Liver (tissue), 8 donors: ENCODE measurements at regions not wholly inside any gene's neighbourhood (a gene's known extent, or its start where the extent isn't known, plus 50 kb on each side); places are given as distances from the start of the nearest gene placed in this dataset.

ENCODE experiments used
- DNase-seq: peaks from one replicate; pipeline ENCODE4 v3.0.0-alpha.2; 2017; ENCODE audit warnings: low spot score
- H3K27ac ChIP-seq, 2 donors: one replicate each; pipeline ENCODE4 v1.7.0; 2013; ENCODE audit warnings: inconsistent platforms in 2 of 2, low read length in 2 of 2, control low read depth in 1 of 2, low read depth in 1 of 2, mild to moderate bottlenecking in 1 of 2
- H3K27me3 ChIP-seq, 4 donors: one replicate each; pipeline versions ENCODE4 v1.6.1 to v1.7.0; 2013; ENCODE audit warnings: low read length in 3 of 4, inconsistent platforms in 1 of 4, mild to moderate bottlenecking in 1 of 4, moderate library complexity in 1 of 4; ENCODE audit not compliant: control insufficient read depth in 4 of 4, insufficient read depth in 4 of 4
- H3K36me3 ChIP-seq, 4 donors: one replicate each; pipeline versions ENCODE4 v1.6.1 to v1.7.0; 2013; ENCODE audit warnings: low read length in 3 of 4, mild to moderate bottlenecking in 3 of 4, low read depth in 1 of 4, moderate library complexity in 1 of 4; ENCODE audit not compliant: control insufficient read depth in 4 of 4, insufficient read depth in 3 of 4
- H3K4me1 ChIP-seq, 4 donors: one replicate each; pipeline versions ENCODE4 v1.6.1 to v1.7.0; 2013; ENCODE audit warnings: low read length in 3 of 4, mild to moderate bottlenecking in 3 of 4, moderate library complexity in 1 of 4; ENCODE audit not compliant: control insufficient read depth in 4 of 4, insufficient read depth in 4 of 4
- H3K4me3 ChIP-seq, 3 donors: one replicate each; pipeline versions ENCODE4 v1.6.1 to v1.7.0; 2013; ENCODE audit warnings: low read length in 3 of 3, control low read depth in 1 of 3, low read depth in 1 of 3, mild to moderate bottlenecking in 1 of 3
- H3K9ac ChIP-seq, 2 donors: one replicate each; pipeline ENCODE4 v1.7.0; 2013; ENCODE audit warnings: low read length in 2 of 2, mild to moderate bottlenecking in 2 of 2, moderate library complexity in 2 of 2, control low read depth in 1 of 2, low read depth in 1 of 2
- H3K9me3 ChIP-seq, 4 donors: one replicate each; pipeline versions ENCODE4 v1.6.1 to v1.7.0; 2013; ENCODE audit warnings: low read length in 3 of 4; ENCODE audit not compliant: control insufficient read depth in 4 of 4
- EGR1 ChIP-seq, 2 donors: IDR thresholded peaks; 2 replicates each; pipeline ENCODE4 v1.6.1; 2016 to 2018; ENCODE audit warnings: antibody characterized with exemption in 2 of 2, low read depth in 2 of 2
- FOXA1 ChIP-seq: IDR thresholded peaks from 2 replicates; pipeline ENCODE4 v1.6.1; 2016; ENCODE audit warnings: antibody characterized with exemption
- FOXA2 ChIP-seq: IDR thresholded peaks from 2 replicates; pipeline ENCODE4 v1.6.1; 2016; ENCODE audit warnings: antibody characterized with exemption
- GABPA ChIP-seq, 2 donors: IDR thresholded peaks in 1 of 2; conservative IDR thresholded peaks in 1 of 2; 2 replicates each; pipeline ENCODE4 v1.6.1; 2016; ENCODE audit warnings: antibody characterized with exemption in 2 of 2, mild to moderate bottlenecking in 1 of 2, moderate library complexity in 1 of 2
- HNF4A ChIP-seq, 2 donors: conservative IDR thresholded peaks; 2 replicates each; pipeline ENCODE4 v1.6.1; 2016; ENCODE audit warnings: antibody characterized with exemption in 2 of 2, mild to moderate bottlenecking in 2 of 2
- JUND ChIP-seq, 2 donors: IDR thresholded peaks; 2 replicates each; pipeline ENCODE4 v1.6.1; 2016; ENCODE audit warnings: antibody characterized with exemption in 2 of 2
- NR2F2 ChIP-seq: IDR thresholded peaks from 2 replicates; pipeline ENCODE4 v1.6.1; 2016; ENCODE audit warnings: antibody characterized with exemption
- RXRA ChIP-seq, 2 donors: IDR thresholded peaks; 2 replicates each; pipeline ENCODE4 v1.6.1; 2017 to 2018; ENCODE audit warnings: antibody characterized with exemption in 2 of 2, mild to moderate bottlenecking in 1 of 2
- TAF1 ChIP-seq: conservative IDR thresholded peaks from 2 replicates; pipeline ENCODE4 v1.6.1; 2016; ENCODE audit warnings: antibody characterized with exemption, mild to moderate bottlenecking
- YY1 ChIP-seq: IDR thresholded peaks from 2 replicates; pipeline ENCODE4 v1.6.1; 2016; ENCODE audit warnings: antibody characterized with exemption, mild to moderate bottlenecking
- WGBS: extraction: QIAGEN DNeasy Blood & Tissue Kit; methylation state at CpG from one replicate; pipeline ENCODE4 v1.1.7; 2013; 5-methylcytosine and 5-hydroxymethylcytosine counted together
- TF ChIP-seq, protein P1 (sequence below): IDR thresholded peaks from 2 replicates; pipeline ENCODE4 v1.6.1; 2016; ENCODE audit warnings: antibody characterized with exemption
- TF ChIP-seq, protein P2 (sequence below): fragments of 150-350 bp; IDR thresholded peaks from 2 replicates; pipeline ENCODE4 v1.5.1; 2017; ENCODE audit warnings: improper control_type of control experiment, low read depth, low read length; ENCODE audit not compliant: missing input control
- TF ChIP-seq, protein P3 (sequence below): IDR thresholded peaks from 2 replicates; pipeline ENCODE4 v1.6.1; 2016; ENCODE audit warnings: antibody characterized with exemption
- TF ChIP-seq, protein P4 (sequence below): IDR thresholded peaks from 2 replicates; pipeline ENCODE4 v1.6.1; 2016; ENCODE audit warnings: antibody characterized with exemption
- donor health status: healthy.
- donor health status: healthy.
- donor health status: healthy.
- donor health status: healthy.
- donor health status: healthy.

DNA sequence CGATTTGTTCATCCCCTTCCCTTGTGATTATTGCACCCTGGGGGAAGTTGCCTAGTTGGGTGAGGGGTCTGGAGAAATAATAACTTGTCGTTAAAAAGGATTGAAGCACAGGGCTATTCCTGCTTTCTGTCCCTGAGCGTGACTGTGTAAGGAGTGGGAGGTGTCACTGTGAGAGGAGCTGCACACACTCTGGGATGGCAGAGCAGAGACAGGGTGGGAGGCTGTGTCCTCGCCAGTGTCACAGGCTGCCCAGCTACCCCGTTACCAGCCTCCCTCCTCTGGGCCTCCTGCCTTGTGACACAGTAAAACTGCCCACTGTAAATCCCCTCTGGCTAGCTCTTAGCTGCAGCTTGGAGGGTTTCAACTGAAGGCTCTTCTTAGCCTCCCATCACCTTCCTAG lies 460.6 kb downstream of the AACS start:
- H3K9me3 ChIP-seq: peaks cover 0 to 7% (median 2%) of the 10 kb centered on the region in 4 donors
- H3K4me1 ChIP-seq: no peaks in the 10 kb centered on the region
- WGBS: 85% methylated on average over 5 of the region's 5 CpGs
- no peak overlapping the region for H3K9ac ChIP-seq
- H3K36me3 ChIP-seq: no peaks in the 10 kb centered on the region
- DNase-seq: no peak
- no peak overlapping the region for H3K4me3 ChIP-seq
- H3K27ac ChIP-seq: no peak overlapping the region
- no peak for TF ChIP-seq TAF1
- TF ChIP-seq, protein P1, sequence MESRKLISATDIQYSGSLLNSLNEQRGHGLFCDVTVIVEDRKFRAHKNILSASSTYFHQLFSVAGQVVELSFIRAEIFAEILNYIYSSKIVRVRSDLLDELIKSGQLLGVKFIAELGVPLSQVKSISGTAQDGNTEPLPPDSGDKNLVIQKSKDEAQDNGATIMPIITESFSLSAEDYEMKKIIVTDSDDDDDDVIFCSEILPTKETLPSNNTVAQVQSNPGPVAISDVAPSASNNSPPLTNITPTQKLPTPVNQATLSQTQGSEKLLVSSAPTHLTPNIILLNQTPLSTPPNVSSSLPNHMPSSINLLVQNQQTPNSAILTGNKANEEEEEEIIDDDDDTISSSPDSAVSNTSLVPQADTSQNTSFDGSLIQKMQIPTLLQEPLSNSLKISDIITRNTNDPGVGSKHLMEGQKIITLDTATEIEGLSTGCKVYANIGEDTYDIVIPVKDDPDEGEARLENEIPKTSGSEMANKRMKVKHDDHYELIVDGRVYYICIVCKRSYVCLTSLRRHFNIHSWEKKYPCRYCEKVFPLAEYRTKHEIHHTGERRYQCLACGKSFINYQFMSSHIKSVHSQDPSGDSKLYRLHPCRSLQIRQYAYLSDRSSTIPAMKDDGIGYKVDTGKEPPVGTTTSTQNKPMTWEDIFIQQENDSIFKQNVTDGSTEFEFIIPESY: no peak
- H3K27me3 ChIP-seq: peaks cover 0 to 2% (median 0%) of the 10 kb centered on the region in 4 donors

DNA sequence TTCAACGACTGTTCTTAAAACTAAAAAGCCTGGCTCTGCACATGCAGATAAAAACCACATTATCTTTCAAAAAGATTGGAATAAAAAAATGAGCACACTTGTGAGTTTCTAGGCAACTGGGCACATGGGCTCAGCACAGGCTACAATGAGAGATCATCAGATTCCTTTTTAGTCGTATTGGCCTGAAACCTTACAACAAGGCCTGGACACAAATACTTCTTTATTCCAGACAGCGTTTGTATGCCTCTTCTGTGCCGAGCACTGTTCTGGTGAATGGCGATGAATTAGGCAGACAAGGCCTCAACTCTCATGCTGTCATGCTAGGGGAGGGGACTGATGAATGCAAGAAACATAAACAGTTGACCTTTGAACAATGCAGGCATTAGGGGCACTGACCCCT lies 463.0 kb downstream of the AACS start:
- no peaks in the 10 kb centered on the region for H3K27me3 ChIP-seq
- no peak overlapping the region for H3K4me3 ChIP-seq
- no peak overlapping the region for H3K27ac ChIP-seq
- TF ChIP-seq, protein P2, sequence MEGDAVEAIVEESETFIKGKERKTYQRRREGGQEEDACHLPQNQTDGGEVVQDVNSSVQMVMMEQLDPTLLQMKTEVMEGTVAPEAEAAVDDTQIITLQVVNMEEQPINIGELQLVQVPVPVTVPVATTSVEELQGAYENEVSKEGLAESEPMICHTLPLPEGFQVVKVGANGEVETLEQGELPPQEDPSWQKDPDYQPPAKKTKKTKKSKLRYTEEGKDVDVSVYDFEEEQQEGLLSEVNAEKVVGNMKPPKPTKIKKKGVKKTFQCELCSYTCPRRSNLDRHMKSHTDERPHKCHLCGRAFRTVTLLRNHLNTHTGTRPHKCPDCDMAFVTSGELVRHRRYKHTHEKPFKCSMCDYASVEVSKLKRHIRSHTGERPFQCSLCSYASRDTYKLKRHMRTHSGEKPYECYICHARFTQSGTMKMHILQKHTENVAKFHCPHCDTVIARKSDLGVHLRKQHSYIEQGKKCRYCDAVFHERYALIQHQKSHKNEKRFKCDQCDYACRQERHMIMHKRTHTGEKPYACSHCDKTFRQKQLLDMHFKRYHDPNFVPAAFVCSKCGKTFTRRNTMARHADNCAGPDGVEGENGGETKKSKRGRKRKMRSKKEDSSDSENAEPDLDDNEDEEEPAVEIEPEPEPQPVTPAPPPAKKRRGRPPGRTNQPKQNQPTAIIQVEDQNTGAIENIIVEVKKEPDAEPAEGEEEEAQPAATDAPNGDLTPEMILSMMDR: no peak
- TF ChIP-seq RXRA (IDR thresholded peaks at IDR 0.05) (no peak), NR2F2 (no peak), HNF4A (conservative IDR thresholded peaks at IDR 0.05) (no peak), GABPA (IDR thresholded peaks at IDR 0.05 in 1 of 2, conservative IDR thresholded peaks at IDR 0.05 in 1 of 2) (no peak), EGR1 (IDR thresholded peaks at IDR 0.05; ENCODE audit: low read depth in 2 of 2) (no peak), FOXA2 (no peak), YY1 (no peak), FOXA1 (no peak), JUND (IDR thresholded peaks at IDR 0.05) (no peak)
- TF ChIP-seq, protein P3, sequence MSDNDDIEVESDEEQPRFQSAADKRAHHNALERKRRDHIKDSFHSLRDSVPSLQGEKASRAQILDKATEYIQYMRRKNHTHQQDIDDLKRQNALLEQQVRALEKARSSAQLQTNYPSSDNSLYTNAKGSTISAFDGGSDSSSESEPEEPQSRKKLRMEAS: no peak
- TF ChIP-seq, protein P1: no peak
- TF ChIP-seq, protein P4, sequence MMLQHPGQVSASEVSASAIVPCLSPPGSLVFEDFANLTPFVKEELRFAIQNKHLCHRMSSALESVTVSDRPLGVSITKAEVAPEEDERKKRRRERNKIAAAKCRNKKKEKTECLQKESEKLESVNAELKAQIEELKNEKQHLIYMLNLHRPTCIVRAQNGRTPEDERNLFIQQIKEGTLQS: no peak
- WGBS: 86% methylated on average over 5 of the region's 5 CpGs
- no peak overlapping the region for H3K9ac ChIP-seq
- H3K4me1 ChIP-seq: no peaks in the 10 kb centered on the region
- DNase-seq: no peak
- no peaks in the 10 kb centered on the region for H3K36me3 ChIP-seq
- peaks cover 0 to 4% (median 0%) of the 10 kb centered on the region in 4 donors for H3K9me3 ChIP-seq
